LNCaP clone FGC (cell line): ENCODE measurements at regions not wholly inside any gene's neighbourhood (a gene's known extent, or its start where the extent isn't known, plus 50 kb on each side); places are given as distances from the start of the nearest gene placed in this dataset.
A peak's percentile ranks its signal among the peaks of the same experiment; 100 is the strongest.

Source experiments
- DNase-seq: peaks from one replicate; pipeline ENCODE4 v3.0.0-alpha.2; 2011; ENCODE audit warnings: low read depth
- H3K4me3 ChIP-seq: 2 replicates; pipeline ENCODE4 v1.5.1; 2011; ENCODE audit warnings: mild to moderate bottlenecking, low read depth, low read length, control low read depth
- CTCF ChIP-seq: IDR thresholded peaks from 2 replicates; pipeline ENCODE4 v1.5.1; 2012; ENCODE audit warnings: mild to moderate bottlenecking; ENCODE audit not compliant: control insufficient read depth, insufficient read depth; ENCODE audit errors: extremely low read depth

- H3K4me3 ChIP-seq, result no peak overlapping the region
- no peak for DNase-seq
- TF ChIP-seq CTCF, result no peak
Observed at GRCh38 chr1:193787061-193787460, 600.6 kb upstream of the B3GALT2 start.

GRCh38 chr1:193785850-193786420 is 599.5 kb upstream of the B3GALT2 start:
- peak; percentile 53 for DNase-seq
- no peak overlapping the region for H3K4me3 ChIP-seq
- no peak for TF ChIP-seq CTCF

- DNase-seq, result no peak
- no peak overlapping the region for H3K4me3 ChIP-seq
- no peak for TF ChIP-seq CTCF
Observed at GRCh38 chr1:193774536-193775323, 588.3 kb upstream of the B3GALT2 start.

- TF ChIP-seq CTCF, result no peak
- H3K4me3 ChIP-seq, result no peak overlapping the region
- no peak for DNase-seq
Observed at GRCh38 chr1:193771596-193771995, 585.2 kb upstream of the B3GALT2 start.

- no peak for DNase-seq
- no peak for TF ChIP-seq CTCF
- no peak overlapping the region for H3K4me3 ChIP-seq
Observed at GRCh38 chr1:193769651-193770050, 583.2 kb upstream of the B3GALT2 start.

- no peak overlapping the region for H3K4me3 ChIP-seq
- no peak for TF ChIP-seq CTCF
- DNase-seq, result peak; percentile 88
Observed at GRCh38 chr1:193767886-193768285, 581.5 kb upstream of the B3GALT2 start.

GRCh38 chr1:193766329-193766728 is 579.9 kb upstream of the B3GALT2 start:
- no peak overlapping the region for H3K4me3 ChIP-seq
- TF ChIP-seq CTCF, result no peak
- no peak for DNase-seq
